WTC11 (cell line): ENCODE measurements at regions not wholly inside any gene's neighbourhood (a gene's known extent, or its start where the extent isn't known, plus 50 kb on each side); places are given as distances from the start of the nearest gene placed in this dataset.
"Not testable (repeated sequence)": the region's sequence is repeated elsewhere in the genome, so short reads cannot be mapped to it uniquely, and the experiment has no call there.

Source experiments
- GTF2I ChIP-seq: fragments of 250-450 bp; sonication (Bioruptor Pico); conservative IDR thresholded peaks from 2 replicates; pipeline ENCODE4 v1.4.0; 2021; ENCODE audit warnings: mild to moderate bottlenecking
- NR2C2 ChIP-seq: sonication (generic); formaldehyde crosslinking; IDR thresholded peaks from 2 replicates; pipeline ENCODE4 v1.8.0; 2022; ENCODE audit warnings: mild to moderate bottlenecking, missing genetic modification reagents
- TF ChIP-seq, protein P1 (sequence below): sonication (generic); formaldehyde crosslinking; IDR thresholded peaks from 2 replicates; pipeline ENCODE4 v1.8.1; 2022; ENCODE audit warnings: low read depth, missing genetic modification reagents, borderline replicate concordance
- TF ChIP-seq, protein P2 (sequence below): sonication (generic); formaldehyde crosslinking; IDR thresholded peaks from 2 replicates; pipeline ENCODE4 v1.8.0; 2023; ENCODE audit warnings: missing genetic modification reagents, mild to moderate bottlenecking, borderline replicate concordance

DNA sequence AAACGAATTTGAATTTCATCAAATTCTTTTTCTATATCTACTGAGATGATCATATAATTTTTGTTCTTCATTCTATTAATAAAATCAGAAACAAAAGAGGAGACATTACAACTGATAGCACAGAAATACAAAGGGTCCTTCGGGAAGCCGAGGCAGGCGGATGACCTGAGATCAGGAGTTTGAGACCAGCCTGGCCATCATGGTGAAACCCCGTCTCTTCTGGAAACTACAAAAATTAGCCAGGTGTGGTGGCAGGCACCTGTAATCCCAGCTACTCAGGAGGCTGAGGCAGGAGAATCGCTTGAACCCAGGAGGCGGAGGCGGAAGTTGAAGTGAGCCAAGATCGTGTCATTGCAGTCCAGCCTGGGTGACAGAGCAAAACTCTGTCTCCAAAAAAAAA lies 113.4 kb downstream of the PMAIP1 start:
- TF ChIP-seq, protein P1, sequence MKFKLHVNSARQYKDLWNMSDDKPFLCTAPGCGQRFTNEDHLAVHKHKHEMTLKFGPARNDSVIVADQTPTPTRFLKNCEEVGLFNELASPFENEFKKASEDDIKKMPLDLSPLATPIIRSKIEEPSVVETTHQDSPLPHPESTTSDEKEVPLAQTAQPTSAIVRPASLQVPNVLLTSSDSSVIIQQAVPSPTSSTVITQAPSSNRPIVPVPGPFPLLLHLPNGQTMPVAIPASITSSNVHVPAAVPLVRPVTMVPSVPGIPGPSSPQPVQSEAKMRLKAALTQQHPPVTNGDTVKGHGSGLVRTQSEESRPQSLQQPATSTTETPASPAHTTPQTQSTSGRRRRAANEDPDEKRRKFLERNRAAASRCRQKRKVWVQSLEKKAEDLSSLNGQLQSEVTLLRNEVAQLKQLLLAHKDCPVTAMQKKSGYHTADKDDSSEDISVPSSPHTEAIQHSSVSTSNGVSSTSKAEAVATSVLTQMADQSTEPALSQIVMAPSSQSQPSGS (CRISPR knock-in tag), result not testable (repeated sequence)
- TF ChIP-seq, protein P2, sequence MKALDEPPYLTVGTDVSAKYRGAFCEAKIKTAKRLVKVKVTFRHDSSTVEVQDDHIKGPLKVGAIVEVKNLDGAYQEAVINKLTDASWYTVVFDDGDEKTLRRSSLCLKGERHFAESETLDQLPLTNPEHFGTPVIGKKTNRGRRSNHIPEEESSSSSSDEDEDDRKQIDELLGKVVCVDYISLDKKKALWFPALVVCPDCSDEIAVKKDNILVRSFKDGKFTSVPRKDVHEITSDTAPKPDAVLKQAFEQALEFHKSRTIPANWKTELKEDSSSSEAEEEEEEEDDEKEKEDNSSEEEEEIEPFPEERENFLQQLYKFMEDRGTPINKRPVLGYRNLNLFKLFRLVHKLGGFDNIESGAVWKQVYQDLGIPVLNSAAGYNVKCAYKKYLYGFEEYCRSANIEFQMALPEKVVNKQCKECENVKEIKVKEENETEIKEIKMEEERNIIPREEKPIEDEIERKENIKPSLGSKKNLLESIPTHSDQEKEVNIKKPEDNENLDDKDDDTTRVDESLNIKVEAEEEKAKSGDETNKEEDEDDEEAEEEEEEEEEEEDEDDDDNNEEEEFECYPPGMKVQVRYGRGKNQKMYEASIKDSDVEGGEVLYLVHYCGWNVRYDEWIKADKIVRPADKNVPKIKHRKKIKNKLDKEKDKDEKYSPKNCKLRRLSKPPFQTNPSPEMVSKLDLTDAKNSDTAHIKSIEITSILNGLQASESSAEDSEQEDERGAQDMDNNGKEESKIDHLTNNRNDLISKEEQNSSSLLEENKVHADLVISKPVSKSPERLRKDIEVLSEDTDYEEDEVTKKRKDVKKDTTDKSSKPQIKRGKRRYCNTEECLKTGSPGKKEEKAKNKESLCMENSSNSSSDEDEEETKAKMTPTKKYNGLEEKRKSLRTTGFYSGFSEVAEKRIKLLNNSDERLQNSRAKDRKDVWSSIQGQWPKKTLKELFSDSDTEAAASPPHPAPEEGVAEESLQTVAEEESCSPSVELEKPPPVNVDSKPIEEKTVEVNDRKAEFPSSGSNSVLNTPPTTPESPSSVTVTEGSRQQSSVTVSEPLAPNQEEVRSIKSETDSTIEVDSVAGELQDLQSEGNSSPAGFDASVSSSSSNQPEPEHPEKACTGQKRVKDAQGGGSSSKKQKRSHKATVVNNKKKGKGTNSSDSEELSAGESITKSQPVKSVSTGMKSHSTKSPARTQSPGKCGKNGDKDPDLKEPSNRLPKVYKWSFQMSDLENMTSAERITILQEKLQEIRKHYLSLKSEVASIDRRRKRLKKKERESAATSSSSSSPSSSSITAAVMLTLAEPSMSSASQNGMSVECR (CRISPR knock-in tag), result not testable (repeated sequence)
- TF ChIP-seq GTF2I (CRISPR knock-in tag); NR2C2: not testable (repeated sequence)
